HG03159 (cell line): ENCODE measurements at regions not wholly inside any gene's neighbourhood (a gene's known extent, or its start where the extent isn't known, plus 50 kb on each side); places are given as distances from the start of the nearest gene placed in this dataset.

Experiments
- ATAC-seq: cut with Tn5 transposase; IDR thresholded peaks from one replicate; pipeline ENCODE4 v1.9.1; 2021; ENCODE audit warnings: mild to moderate bottlenecking, moderate library complexity; ENCODE audit not compliant: unreplicated experiment

DNA sequence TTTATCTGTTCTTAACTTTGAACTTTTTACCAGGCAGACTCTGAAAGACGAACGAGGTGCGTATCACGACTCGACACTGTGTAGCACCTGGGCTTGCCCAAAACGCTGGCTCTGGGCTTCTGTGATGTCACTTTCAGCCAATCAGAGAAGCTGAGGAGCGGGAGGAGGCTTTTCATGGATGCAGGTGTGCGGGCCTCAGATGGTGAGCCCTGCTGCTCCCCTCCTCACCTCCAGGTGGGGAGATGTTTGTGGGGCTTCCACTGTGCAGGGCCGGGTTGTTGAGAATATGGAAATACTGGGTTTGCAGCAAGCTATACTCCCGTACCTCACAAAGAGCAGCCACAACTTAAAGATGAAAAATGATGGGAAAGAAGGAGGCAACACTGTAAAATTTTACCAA, 246.3 kb downstream of the IRX2 start:
- no peak for ATAC-seq

GRCh38 chr5:2502970-2503594, 248.4 kb downstream of the IRX2 start:
- ATAC-seq: no peak

- ATAC-seq: no peak
Measured at GRCh38 chr5:2499917-2500316, 251.6 kb downstream of the IRX2 start.

GRCh38 chr5:2496891-2497290, 254.6 kb downstream of the IRX2 start:
- ATAC-seq: no peak

GRCh38 chr5:2496126-2496525, 255.4 kb downstream of the IRX2 start:
- no peak for ATAC-seq

DNA sequence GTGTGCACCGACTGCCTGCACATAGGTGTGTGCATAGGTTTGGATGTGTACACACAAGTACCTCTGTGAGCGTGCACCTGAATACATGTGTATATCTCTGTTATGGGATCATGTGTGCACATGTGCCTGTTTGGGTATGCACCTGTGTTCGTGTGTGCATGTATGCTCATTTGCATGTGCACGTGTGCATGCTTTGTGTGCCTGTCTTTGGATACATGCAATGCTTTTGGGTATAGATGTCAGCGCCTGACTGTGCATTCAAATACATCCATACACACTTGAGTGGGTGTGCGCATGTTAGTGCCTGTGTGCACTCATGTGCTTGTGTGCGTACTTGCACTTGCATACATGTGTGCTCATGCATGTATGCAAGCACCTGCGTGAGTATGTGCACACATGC, 258.1 kb downstream of the IRX2 start:
- ATAC-seq: no peak

DNA sequence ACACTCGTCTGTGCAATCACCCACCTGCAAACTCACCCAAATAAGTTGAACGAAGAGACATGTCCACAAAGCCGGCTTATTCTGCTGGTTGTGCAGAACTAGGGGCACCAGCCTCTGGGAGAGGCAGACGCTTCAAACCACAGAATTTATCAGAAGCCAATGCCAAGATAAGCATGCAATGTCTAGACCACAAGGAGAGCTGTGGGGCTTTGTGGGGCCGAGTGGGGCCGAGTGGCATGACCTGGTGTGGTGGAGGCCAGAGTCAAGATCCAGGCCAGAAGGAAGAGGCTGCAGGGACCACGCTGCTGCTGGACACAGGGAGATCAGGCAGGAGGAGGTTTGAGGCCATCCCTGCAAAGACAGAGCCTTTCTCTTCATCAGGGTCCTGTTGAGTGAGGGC, 259.0 kb downstream of the IRX2 start:
- ATAC-seq: no peak

- no peak for ATAC-seq
Measured at GRCh38 chr5:2491846-2492245, 259.6 kb downstream of the IRX2 start.

DNA sequence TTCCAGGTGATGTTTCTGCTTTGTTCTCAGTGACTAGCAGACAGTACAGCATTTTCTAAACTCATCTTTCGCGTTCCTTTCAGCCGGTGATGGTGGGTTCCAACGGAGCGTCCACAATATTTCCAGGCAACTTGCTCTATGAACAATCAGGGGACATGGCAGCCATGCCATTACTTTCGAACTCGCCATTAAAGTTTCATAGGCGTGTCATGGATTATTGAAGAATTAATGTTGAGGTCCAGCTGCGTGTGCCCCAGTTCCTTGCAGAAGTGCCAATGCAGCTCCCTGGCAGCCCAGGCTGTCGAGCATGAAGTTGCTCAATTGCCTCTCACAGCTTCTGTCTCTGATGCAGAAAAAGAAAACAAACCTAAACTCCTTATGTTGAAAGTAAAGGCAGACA, 262.2 kb downstream of the IRX2 start:
- ATAC-seq: no peak

DNA sequence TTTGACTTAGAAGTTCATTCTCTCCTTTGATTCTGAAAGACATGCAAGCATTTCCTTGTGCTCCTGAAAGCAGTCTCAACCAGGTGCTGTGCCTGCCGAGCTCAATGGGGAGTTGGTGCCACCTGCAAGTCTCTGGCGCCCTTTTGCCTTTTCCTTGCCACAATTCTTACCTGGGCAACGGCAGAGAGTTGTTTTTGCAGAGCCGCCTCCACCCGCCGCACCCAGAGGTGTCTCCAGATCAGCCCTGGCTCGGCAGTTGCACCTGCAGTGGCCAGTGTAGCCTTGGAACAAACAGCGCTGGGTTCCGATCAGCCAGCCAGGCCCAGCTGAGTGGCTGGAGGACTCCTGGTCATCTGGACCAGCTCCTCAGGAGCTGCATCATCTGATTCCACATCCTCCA, 262.9 kb downstream of the IRX2 start:
- ATAC-seq: no peak

DNA sequence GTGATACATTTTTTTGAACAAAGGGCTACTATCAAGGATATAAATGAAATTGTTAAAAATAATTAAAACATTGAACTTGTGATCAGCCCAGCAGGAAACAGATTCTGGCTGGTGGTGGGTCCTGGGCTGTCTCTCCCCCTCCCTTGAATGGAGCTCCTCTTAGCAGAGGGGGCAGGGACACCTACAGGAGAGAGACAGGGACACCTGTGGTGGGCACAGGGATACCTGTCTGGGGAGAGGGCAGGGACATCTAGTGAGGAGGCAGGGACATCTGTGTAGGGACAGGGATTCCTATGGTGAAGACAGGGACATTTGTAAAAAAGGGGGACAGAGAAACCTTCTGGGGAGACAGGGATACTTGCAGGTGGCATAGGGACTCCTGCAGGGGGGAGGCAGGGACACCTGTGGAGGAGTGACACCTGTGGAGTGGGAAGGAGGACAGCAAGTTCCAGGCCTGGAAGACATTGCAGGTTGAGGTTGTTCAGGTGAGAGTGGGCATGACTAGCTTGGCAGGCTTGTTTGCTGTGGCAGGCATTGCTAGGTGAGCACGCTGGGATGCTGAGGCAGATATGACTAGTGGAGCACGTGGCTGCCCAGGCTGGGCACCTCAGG, 264.2 kb downstream of the IRX2 start:
- no peak for ATAC-seq

DNA sequence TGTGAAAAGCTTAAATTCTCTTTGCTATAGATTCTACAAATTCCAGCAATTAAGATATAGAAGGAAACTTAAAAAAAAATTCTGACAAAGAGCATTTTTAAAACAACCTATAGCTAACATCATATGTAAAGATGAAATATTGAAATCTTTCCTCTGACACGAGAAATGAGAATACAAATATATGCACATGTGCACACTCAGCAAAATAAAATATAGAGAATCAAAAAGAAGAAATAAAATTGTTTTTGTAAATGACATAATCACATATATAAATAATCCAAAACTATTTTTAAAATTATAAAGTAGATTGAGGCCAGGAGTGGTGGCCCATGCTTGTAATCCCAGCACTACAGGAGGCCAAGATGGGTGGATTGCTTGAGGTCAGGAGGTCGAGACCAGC, 265.1 kb downstream of the IRX2 start:
- ATAC-seq: no peak

DNA sequence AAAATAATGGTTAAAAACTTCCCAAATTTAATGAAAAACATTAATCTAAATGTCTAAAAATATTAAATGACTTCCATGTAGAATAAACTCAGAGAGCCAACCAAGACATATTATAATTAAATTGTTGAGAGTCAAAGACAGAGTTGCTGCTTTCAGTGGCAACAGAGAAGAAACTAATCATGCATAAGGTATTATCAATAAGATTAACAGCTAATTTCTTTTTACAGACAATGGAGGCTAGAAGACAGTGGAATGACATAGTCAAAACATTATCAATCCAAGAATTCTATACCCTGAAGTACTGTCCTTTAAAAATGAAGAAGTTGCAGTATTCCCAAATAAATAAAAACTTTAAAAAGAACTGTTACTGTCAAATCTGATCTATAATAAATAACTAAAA, 268.7 kb downstream of the IRX2 start:
- no peak for ATAC-seq

- ATAC-seq: no peak
Measured at GRCh38 chr5:2480871-2481270, 270.6 kb downstream of the IRX2 start.

DNA sequence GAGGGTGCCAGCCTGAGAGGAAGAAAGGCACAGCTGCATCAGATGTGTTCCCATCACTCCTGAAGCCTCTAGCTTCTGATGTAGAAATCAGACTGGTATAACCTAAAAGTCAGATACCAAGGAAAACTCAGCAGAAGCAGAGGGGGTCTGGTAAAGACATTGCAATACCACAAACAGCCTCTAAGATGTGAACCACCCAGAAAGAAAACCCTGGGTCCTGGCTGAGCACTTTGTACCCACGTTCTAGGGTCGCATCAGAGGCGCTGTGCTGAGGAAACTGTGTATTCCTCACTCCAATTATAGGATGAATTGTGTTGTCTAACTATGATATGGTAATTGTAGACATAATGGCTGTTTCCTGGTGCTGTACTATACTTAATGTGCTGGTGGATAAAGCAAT, 275.6 kb downstream of the IRX2 start:
- no peak for ATAC-seq

GRCh38 chr5:2472670-2473069, 278.8 kb downstream of the IRX2 start:
- ATAC-seq: no peak

GRCh38 chr5:2471152-2471879, 280.2 kb downstream of the IRX2 start:
- ATAC-seq: no peak

DNA sequence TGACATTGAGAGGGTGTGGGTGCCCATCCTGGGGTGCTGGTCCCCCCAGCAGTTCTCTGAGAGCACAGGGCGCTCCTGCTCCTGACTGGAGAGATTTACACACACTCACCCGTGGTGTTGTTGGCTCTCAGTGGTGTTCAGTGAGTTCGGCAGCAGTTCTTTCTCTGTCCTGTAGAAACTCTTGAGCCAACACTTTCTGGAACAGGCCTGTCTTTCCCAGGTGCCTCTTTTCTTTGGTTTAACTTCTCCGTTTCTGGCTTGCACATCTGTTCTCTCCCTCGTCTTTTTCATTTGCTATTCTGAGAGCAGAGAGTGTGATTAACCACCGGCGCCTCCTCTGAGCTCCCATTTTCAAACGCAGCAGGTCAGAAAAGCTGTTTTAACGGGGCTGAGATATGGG, 284.5 kb downstream of the IRX2 start:
- ATAC-seq: no peak

- ATAC-seq: no peak
Measured at GRCh38 chr5:2465383-2465782, 286.1 kb downstream of the IRX2 start.

- no peak for ATAC-seq
Measured at GRCh38 chr5:2464141-2464540, 287.3 kb downstream of the IRX2 start.

DNA sequence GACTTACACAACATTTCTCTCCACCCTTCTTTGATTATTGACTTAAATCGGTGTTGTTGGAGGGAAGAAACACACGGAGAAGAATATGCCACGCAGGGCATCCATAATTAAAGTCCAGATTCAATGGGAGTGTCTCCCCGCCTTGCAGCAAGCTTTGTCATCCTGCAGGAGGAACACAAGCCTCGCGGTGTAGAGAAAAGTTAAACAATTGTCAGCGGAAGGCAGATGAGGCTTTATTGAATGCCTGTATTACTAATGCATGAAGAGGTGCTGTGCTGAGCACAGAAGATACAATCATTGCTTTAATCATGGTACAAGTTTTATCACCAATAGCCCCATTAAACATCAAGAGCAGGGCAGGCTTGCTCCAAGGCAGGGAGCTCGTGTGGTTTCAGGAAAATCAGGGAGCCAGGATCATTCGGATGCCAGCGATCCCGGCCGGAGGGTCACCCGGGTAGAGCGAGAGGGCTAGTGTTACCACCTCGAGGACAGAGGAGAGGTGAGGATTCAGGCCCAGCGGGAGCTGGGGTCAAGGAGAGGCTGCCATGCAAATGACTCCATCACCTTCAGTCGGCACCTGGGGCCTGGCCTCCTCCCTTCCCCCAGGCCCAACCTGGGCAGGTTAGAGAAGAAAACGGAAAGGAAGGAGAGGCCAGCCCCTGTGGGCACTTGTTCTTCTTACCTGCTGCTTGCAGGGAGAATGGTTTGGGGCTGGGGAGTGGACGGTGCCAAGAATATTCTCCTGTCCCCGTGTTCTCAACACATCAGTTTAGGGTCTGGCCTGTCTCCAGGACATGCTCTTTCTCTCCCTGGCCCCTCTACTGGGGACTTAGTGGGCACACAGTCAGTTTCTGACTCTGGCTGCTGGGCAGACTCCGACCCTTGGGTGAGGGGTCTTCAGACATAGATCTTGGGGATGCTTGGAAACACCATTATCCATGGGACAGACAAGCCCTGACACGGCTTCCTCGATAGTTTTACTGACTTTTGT, 289.5 kb downstream of the IRX2 start:
- no peak for ATAC-seq
